ENCODE measurements at regions not wholly inside any gene's neighbourhood (a gene's known extent, or its start where the extent isn't known, plus 50 kb on each side); places are given as distances from the start of the nearest gene placed in this dataset.

DNA sequence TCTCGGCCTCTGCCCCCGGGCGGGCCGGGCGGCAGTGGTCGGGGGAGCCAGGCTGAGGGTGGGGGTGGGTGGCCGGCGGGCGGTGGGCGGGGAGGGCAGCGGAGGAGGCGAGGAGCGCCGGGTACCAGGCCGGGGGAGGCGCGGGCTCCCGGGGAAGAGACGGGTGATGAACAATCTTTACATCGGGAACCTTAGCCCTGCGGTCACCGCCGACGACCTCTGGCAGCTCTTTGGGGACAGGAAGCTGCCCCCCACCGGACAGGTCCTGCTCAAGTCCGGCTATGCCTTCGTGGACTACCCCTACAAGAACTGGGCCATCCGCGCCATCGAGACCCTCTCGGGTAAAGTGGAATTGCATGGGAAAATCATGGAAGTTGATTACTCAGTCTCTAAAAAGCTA is 112.5 kb downstream of the NBPF12 start:
- TF ChIP-seq, protein P1, sequence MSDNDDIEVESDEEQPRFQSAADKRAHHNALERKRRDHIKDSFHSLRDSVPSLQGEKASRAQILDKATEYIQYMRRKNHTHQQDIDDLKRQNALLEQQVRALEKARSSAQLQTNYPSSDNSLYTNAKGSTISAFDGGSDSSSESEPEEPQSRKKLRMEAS (IDR thresholded peaks at IDR 0.05), result no peak
- TF ChIP-seq YY1 (IDR thresholded peaks at IDR 0.05) (no peak), HNF4A (conservative IDR thresholded peaks at IDR 0.05) (no peak), TAF1 (conservative IDR thresholded peaks at IDR 0.05) (no peak), EGR1 (IDR thresholded peaks at IDR 0.05; ENCODE audit: low read depth in 2 of 2) (no peak), HNF4G (IDR thresholded peaks at IDR 0.05) (no peak), FOXA1 (IDR thresholded peaks at IDR 0.05) (no peak), RAD21 (IDR thresholded peaks at IDR 0.05) (no peak)
- TF ChIP-seq, protein P2, sequence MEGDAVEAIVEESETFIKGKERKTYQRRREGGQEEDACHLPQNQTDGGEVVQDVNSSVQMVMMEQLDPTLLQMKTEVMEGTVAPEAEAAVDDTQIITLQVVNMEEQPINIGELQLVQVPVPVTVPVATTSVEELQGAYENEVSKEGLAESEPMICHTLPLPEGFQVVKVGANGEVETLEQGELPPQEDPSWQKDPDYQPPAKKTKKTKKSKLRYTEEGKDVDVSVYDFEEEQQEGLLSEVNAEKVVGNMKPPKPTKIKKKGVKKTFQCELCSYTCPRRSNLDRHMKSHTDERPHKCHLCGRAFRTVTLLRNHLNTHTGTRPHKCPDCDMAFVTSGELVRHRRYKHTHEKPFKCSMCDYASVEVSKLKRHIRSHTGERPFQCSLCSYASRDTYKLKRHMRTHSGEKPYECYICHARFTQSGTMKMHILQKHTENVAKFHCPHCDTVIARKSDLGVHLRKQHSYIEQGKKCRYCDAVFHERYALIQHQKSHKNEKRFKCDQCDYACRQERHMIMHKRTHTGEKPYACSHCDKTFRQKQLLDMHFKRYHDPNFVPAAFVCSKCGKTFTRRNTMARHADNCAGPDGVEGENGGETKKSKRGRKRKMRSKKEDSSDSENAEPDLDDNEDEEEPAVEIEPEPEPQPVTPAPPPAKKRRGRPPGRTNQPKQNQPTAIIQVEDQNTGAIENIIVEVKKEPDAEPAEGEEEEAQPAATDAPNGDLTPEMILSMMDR (IDR thresholded peaks at IDR 0.05; ENCODE audit: low read depth, low read length, missing input control), result no peak
- TF ChIP-seq, protein P3, sequence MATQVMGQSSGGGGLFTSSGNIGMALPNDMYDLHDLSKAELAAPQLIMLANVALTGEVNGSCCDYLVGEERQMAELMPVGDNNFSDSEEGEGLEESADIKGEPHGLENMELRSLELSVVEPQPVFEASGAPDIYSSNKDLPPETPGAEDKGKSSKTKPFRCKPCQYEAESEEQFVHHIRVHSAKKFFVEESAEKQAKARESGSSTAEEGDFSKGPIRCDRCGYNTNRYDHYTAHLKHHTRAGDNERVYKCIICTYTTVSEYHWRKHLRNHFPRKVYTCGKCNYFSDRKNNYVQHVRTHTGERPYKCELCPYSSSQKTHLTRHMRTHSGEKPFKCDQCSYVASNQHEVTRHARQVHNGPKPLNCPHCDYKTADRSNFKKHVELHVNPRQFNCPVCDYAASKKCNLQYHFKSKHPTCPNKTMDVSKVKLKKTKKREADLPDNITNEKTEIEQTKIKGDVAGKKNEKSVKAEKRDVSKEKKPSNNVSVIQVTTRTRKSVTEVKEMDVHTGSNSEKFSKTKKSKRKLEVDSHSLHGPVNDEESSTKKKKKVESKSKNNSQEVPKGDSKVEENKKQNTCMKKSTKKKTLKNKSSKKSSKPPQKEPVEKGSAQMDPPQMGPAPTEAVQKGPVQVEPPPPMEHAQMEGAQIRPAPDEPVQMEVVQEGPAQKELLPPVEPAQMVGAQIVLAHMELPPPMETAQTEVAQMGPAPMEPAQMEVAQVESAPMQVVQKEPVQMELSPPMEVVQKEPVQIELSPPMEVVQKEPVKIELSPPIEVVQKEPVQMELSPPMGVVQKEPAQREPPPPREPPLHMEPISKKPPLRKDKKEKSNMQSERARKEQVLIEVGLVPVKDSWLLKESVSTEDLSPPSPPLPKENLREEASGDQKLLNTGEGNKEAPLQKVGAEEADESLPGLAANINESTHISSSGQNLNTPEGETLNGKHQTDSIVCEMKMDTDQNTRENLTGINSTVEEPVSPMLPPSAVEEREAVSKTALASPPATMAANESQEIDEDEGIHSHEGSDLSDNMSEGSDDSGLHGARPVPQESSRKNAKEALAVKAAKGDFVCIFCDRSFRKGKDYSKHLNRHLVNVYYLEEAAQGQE (IDR thresholded peaks at IDR 0.05), result no peak
